Activated T-helper 1 cell treated with anti-CD3 and anti-CD28 coated beads, Interleukin-12 subunit alpha, Interleukin-12 subunit beta, Interleukin-2, Interleukin-4 antibody, amounts not matched to agents 30 ng/mL and 10 ng/mL and 1 ng/mL, durations not matched to agents 14 hours and 24 hours and 36 hours (primary cell): ENCODE measurements at regions not wholly inside any gene's neighbourhood (a gene's known extent, or its start where the extent isn't known, plus 50 kb on each side); places are given as distances from the start of the nearest gene placed in this dataset.
A peak's percentile ranks its signal among the peaks of the same experiment; 100 is the strongest.

Experiments
- DNase-seq: peaks from one replicate; pipeline ENCODE4 v3.0.0; 2021; ENCODE audit warnings: low spot score
- H3K27ac Mint-ChIP-seq: one replicate; pipeline ENCODE4 v1.8.0; 2021; ENCODE audit warnings: mild to moderate bottlenecking, mixed read lengths
- H3K27me3 Mint-ChIP-seq: one replicate; pipeline ENCODE4 v1.8.0; 2022; ENCODE audit warnings: mild to moderate bottlenecking, moderate library complexity, mixed read lengths; ENCODE audit not compliant: insufficient read depth
- H3K36me3 Mint-ChIP-seq: one replicate; pipeline ENCODE4 v1.8.0; 2021; ENCODE audit warnings: low read depth, mixed read lengths
- H3K4me1 Mint-ChIP-seq: one replicate; pipeline ENCODE4 v1.8.0; 2021; ENCODE audit warnings: low read depth, mixed read lengths
- H3K4me3 Mint-ChIP-seq: one replicate; pipeline ENCODE4 v1.8.0; 2021; ENCODE audit warnings: mild to moderate bottlenecking, moderate library complexity, mixed read lengths
- H3K9me3 Mint-ChIP-seq: one replicate; pipeline ENCODE4 v1.8.0; 2021; ENCODE audit warnings: mixed read lengths
- intact Hi-C: fragments of 100-400 bp; cut with micrococcal nuclease; formaldehyde crosslinking; loops from one replicate; pipeline ENCODE4 v1.15.1; 2024

DNA sequence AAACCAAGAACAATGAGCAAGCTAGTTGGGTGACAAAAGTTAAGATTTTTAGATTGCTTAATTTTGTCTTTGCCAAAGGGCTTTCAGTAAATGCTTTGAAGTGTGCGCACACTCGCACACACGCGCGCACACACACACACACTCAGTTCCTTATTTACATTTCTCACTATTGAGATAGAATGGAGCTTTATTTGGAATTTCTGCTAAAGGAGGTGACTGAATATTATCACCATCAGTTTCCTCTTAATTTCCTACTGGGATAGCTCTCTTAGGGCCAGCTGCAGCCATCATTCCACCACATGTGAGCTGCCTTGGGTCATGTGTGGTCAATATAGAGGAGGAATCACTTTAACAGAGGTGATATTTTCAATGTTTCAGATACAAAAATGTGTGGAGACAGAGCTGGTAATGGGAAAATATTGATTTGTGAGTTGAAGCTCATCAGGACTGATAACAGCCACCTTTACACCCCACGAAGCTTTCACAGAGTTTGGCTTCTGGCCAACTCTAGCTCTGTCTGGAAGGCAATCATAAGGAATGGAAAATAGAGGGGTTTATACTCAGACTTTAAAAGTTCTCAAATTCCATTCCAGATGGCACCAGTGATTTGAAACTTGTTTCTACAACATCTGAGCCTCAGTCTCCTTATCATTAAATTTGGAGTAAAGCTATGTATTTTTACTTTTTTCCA is 99.9 kb downstream of the MACIR start:
- no peak for DNase-seq
- Mint-ChIP-seq H3K4me1 (peaks cover 15% of the 10 kb centered on the region), H3K27ac (no peak overlapping the region), H3K9me3 (no peaks in the 10 kb centered on the region), H3K4me3 (no peak overlapping the region), H3K36me3 (no peaks in the 10 kb centered on the region), H3K27me3 (no peaks in the 10 kb centered on the region)
- intact Hi-C loops, result loop anchor here (5.0 kb wide), 1 partner anchor 101 kb away; the partner anchor contains the start of gene MACIR

DNA sequence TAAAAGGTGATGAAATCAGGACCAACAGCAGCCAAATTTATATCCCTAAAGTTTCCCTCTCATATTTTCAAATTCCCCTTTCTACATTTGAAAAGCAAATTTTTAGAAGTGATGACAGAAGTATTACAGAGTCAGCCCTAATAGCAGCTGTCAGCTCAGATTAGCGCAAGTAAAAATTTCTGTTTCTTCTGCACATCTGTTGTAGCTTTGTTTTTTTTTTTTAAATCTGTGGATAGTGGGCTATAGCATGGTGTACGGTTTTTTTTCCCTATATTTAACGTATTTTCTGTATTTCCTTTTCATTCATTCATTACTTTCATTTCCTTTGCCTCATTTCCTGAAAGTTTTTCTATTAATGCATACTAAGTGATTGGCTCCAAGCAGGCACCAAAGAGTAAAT is 99.1 kb downstream of the MACIR start:
- H3K27ac Mint-ChIP-seq, result no peak overlapping the region
- no peaks in the 10 kb centered on the region for H3K27me3 Mint-ChIP-seq
- peaks cover 15% of the 10 kb centered on the region for H3K4me1 Mint-ChIP-seq
- DNase-seq, result no peak
- H3K9me3 Mint-ChIP-seq, result no peaks in the 10 kb centered on the region
- H3K36me3 Mint-ChIP-seq, result no peaks in the 10 kb centered on the region
- H3K4me3 Mint-ChIP-seq, result no peak overlapping the region
- intact Hi-C loops, result loop anchor here (5.0 kb wide), 1 partner anchor 100 kb away; the partner anchor contains the start of gene MACIR

DNA sequence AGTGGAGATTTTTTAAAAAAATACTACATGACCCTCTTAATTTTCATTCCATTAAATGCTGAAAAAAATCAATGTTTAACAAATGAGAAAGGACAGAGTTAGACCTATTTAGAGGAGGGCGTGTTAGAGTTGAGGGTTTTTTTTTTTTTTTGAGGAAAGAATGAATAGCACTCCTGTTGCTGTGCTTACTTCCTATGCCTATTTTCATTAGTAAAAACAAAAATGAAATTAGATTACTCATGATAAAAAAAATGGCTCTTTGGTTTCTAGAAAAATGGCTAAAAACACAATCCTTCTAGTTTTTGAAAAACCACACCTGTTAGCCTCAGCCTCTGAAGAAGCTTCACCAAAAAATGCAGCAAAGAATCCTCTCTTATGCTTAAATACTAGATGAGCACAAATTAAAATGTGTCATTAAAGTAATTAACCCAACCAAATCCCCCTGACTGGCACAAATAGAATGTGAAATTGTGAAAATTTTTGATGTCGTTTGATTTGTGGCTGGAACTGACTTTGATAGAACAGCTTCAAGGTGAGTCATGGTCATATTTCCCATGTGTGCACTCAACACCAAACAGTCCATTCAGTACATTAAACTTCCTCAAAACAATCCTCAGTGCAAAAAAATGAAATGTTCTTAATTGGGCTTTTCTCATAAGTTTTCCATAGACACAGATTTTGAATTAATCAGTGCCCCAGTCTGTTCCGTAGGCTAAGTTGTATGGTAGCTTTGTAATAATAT is 98.0 kb downstream of the MACIR start:
- intact Hi-C loops, result loop anchor here (1.0 to 5.0 kb wide), 2 partner anchors 15 to 99 kb away; partner anchors contain the start of gene MACIR
- Mint-ChIP-seq H3K27ac (peak overlapping the region; percentile 58), H3K9me3 (no peaks in the 10 kb centered on the region), H3K27me3 (peaks cover 4% of the 10 kb centered on the region), H3K36me3 (no peaks in the 10 kb centered on the region), H3K4me1 (peaks cover 15% of the 10 kb centered on the region), H3K4me3 (no peak overlapping the region)
- no peak for DNase-seq

DNA sequence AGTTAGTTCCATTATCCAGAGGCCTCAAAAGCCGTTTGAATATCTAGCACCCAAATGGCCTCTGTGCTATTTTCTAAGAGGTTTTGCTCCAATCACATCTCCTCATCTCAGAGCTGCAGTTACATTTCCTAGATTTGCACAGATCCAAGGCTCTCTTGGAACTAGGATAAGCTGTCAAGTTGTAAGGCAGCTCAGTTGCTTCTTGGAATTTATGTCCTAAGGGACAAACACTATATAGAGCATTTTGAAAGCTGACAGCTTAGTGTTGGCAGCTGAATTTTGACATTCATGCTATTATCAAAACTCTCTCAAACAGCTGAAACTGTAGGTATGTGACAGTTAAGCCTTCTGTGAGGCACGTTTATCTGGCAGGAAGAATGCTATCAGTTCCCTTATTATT is 97.0 kb downstream of the MACIR start:
- Mint-ChIP-seq H3K36me3 (no peaks in the 10 kb centered on the region), H3K9me3 (no peaks in the 10 kb centered on the region), H3K4me1 (peaks cover 15% of the 10 kb centered on the region), H3K27ac (no peak overlapping the region), H3K4me3 (no peak overlapping the region), H3K27me3 (peaks cover 7% of the 10 kb centered on the region)
- no peak for DNase-seq
- intact Hi-C loops, result loop anchor here (5.0 kb wide), 1 partner anchor 98 kb away; the partner anchor contains the start of gene MACIR

DNA sequence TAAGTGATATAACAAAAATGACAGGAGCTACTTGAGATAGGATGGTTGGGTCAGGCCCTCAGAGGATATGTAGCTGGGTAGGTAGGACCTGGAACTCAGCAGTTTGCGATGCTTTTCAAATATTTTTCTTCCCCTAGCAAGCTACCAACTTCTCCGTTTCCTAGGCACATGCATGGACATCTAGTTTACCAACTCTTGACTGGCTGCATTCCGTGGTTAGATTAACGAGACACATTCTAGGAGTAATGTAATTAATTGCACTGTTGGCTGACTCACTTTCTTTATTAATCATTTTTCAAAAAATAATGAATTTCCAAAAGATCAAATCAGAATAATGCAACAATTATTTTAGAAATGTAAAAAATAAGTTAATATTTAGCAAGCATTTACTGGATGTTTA is 95.9 kb downstream of the MACIR start:
- no peaks in the 10 kb centered on the region for H3K36me3 Mint-ChIP-seq

DNA sequence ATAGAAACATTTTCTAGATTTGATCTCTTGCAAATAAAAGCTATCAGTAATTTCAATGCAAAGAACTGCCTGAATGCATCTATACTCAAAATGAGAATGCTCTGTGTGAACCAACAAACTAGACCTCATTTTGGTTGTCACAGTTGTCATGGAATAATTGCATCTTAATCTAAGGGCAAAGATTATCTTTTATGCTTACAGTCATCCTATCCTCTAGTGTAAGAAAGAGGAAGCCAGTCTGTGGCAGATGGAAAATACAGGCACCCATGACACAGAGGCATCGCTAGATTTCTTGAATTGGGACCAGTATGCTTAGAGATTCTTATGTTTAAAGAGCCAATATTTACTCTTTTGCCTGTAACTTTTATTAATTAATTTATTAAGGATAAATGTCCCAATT is 95.0 kb downstream of the MACIR start:
- Mint-ChIP-seq H3K27me3 (peaks cover 9% of the 10 kb centered on the region), H3K27ac (no peak overlapping the region), H3K36me3 (no peaks in the 10 kb centered on the region), H3K4me1 (peaks cover 15% of the 10 kb centered on the region), H3K9me3 (no peaks in the 10 kb centered on the region), H3K4me3 (no peak overlapping the region)
- DNase-seq, result no peak
- intact Hi-C loops, result no loop called here

More for the DNA sequence above, 95.9 kb downstream of the MACIR start:
- no peak for DNase-seq
- no peak overlapping the region for H3K4me3 Mint-ChIP-seq
- H3K9me3 Mint-ChIP-seq, result no peaks in the 10 kb centered on the region
- H3K4me1 Mint-ChIP-seq, result peaks cover 15% of the 10 kb centered on the region
- intact Hi-C loops, result no loop called here
- H3K27me3 Mint-ChIP-seq, result peaks cover 9% of the 10 kb centered on the region
- no peak overlapping the region for H3K27ac Mint-ChIP-seq

DNA sequence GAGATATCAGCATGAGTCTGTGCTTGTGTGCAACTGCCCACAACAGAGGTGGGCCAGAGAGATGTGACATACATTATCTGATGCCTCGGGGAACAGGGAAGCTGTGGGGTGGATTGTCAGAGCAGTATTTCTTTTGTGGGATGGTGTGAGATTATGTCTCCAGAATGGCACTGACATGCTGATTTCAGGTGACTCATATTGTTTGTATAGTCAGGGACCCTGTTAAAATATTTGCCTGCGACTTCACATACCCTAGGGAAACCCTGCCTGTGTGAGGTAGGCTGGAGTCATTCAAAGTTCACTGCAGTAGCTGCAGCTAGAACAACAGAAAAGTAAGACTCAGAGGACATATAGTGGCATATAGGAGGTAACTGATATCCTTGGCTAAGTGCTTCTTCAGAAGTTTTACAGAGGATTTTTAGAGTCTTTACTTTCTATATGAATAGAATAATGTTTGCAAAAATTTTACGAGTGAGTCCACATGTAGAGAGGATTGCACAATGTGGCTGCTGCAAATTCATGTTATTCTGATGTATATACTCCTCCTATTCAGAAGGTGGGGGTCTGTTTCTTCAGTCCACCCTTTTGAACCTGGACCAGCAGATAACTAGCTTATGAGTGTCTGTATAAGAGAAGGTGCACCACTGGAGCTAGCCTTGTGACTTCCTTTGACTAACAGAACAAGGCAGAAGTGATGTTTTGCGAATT is 89.3 kb downstream of the MACIR start:
- H3K27me3 Mint-ChIP-seq, result peaks cover 11% of the 10 kb centered on the region
- intact Hi-C loops, result loop anchor here (10.0 kb wide), 1 partner anchor 573 kb away; no protein-coding TSS in a partner anchor
- H3K4me1 Mint-ChIP-seq, result peaks cover 5% of the 10 kb centered on the region
- H3K4me3 Mint-ChIP-seq, result no peak overlapping the region
- no peak overlapping the region for H3K27ac Mint-ChIP-seq
- no peaks in the 10 kb centered on the region for H3K9me3 Mint-ChIP-seq
- no peak for DNase-seq
- H3K36me3 Mint-ChIP-seq, result no peaks in the 10 kb centered on the region

DNA sequence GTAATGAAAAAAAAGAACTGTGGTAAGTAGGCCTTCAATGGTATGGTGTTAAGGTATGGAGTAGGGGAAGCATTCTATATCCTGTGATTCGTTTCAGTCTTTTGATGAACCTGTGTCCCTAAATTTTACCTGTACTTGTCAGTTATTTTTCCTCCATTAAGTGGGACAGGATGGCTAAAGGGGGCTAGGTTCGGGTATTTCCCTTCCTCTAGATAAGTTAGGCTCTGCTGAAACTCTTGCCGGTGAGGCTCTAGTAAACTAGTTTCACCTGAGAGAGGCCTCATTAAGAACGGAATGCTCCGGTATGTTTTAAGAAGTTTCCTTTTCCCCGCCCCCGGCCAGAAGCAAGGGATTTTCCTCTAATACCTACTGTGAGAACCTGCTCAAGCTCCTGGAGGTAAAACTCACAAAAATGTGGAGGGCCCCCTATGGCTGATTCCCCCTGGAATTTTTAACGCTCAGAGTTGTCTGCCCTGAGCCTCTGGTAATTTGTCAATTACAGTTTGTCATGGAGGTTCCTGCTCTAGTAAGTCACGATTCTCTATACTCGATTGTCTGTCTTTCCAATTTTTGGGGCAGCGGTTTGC is 87.7 kb downstream of the MACIR start:
- no peak for DNase-seq
- no peak overlapping the region for H3K27ac Mint-ChIP-seq
- H3K4me3 Mint-ChIP-seq, result no peak overlapping the region
- intact Hi-C loops, result loop anchor here (10.0 kb wide), 1 partner anchor 571 kb away; no protein-coding TSS in a partner anchor
- H3K9me3 Mint-ChIP-seq, result peaks cover 3% of the 10 kb centered on the region
- H3K27me3 Mint-ChIP-seq, result peaks cover 5% of the 10 kb centered on the region
- H3K4me1 Mint-ChIP-seq, result peaks cover 5% of the 10 kb centered on the region
- no peaks in the 10 kb centered on the region for H3K36me3 Mint-ChIP-seq

DNA sequence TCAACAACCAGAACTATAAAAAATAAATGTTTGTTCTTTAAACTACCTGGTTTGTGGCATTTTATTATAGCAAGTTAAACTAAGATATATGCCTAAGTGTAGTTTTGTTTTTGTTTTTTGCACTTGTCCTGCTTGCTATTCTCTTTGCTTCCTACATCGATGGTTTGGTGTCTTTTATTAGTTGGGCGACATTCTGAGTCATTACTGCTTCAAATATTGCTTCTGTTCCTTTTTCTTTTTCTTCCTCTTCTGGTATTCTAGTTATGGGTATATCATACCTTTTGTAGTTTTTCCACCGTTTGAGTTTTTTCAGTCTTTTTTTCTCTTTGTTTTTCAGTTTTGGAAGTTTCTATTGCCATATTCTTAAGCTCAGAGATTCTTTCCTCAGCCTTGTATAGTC is 86.9 kb downstream of the MACIR start:
- peaks cover 3% of the 10 kb centered on the region for H3K9me3 Mint-ChIP-seq
- intact Hi-C loops, result loop anchor here (10.0 kb wide), 1 partner anchor 571 kb away; no protein-coding TSS in a partner anchor
- H3K4me1 Mint-ChIP-seq, result peaks cover 13% of the 10 kb centered on the region
- H3K4me3 Mint-ChIP-seq, result no peak overlapping the region
- no peak overlapping the region for H3K27ac Mint-ChIP-seq
- no peak for DNase-seq
- no peaks in the 10 kb centered on the region for H3K36me3 Mint-ChIP-seq
- H3K27me3 Mint-ChIP-seq, result peaks cover 3% of the 10 kb centered on the region

DNA sequence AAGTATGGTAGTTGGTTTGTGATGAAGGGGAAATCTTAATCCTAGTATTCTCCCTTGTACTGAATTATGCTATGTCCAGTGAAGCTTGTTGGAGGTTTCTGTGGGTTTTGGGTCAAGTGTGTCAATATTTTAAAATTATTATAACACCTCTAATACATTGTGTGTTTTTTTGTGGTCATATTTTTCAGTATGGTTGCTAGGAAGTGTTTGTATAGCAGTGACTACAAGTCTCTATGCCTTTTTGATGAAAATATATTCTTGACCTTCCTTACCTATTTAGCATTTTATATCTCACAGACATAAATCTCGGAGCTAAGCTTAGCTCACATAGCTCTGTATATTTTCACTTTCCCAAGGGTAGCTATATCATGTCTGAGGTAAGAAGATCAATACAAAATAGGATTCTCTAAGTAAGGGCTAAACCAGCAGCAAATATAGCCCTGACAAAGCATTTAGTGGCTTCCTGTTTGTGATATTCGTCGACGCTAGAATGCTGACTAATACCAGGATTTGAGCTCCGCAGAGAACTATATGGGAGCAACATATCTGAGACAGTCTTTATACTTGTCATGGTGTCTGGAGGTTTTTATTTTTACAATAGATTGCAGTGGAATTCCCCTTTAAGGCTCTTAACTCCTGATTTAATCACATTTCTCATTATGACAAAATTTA is 82.3 kb downstream of the MACIR start:
- peaks cover 13% of the 10 kb centered on the region for H3K4me1 Mint-ChIP-seq
- intact Hi-C loops, result loop anchor here (1.0 to 10.0 kb wide), 3 partner anchors 15 to 566 kb away; partner anchors contain the start of gene MACIR
- no peaks in the 10 kb centered on the region for H3K36me3 Mint-ChIP-seq
- peaks cover 11% of the 10 kb centered on the region for H3K27me3 Mint-ChIP-seq
- no peak overlapping the region for H3K4me3 Mint-ChIP-seq
- no peak for DNase-seq
- H3K27ac Mint-ChIP-seq, result no peak overlapping the region
- peaks cover 3% of the 10 kb centered on the region for H3K9me3 Mint-ChIP-seq

DNA sequence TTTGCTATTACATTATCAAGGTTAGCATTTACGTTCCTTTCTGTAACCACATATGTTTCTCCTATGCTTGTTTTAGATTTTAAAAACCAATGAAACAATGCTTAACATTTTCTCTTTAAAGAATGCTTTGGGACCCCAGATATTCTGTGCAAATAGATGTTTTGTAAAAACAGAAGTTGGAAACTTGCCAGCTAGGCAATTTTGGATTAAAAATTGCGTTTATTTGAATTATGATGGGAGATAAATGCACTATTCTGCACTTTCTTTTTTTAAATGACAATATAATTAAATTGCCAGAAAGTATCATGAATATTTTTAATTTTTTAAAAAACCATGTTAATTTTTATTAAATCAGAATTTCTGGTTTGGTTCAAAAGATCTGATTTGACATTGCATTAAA is 81.6 kb downstream of the MACIR start:
- no peak overlapping the region for H3K4me3 Mint-ChIP-seq
- no peak for DNase-seq
- H3K36me3 Mint-ChIP-seq, result no peaks in the 10 kb centered on the region
- H3K27me3 Mint-ChIP-seq, result peaks cover 11% of the 10 kb centered on the region
- peaks cover 13% of the 10 kb centered on the region for H3K4me1 Mint-ChIP-seq
- H3K27ac Mint-ChIP-seq, result no peak overlapping the region
- H3K9me3 Mint-ChIP-seq, result peaks cover 3% of the 10 kb centered on the region
- intact Hi-C loops, result loop anchor here (10.0 kb wide), 1 partner anchor 565 kb away; no protein-coding TSS in a partner anchor

DNA sequence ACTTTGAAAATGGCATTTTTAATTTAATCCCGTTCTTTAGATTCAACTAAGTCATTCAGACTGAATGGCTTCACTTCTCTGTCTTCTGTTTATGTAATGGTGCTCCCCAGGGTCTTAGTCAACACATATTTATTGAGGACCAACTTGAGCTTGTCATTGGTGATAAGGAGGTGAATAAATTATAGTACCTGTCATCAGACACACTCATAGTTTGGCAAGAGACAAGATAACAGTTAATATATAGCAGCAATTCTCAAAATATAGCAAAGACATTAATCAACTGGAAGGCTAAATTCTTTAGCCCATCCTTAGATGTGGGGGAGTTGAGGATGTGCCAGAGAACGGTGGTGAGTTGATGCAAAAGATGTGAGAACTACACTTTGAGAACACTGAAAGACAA is 78.4 kb downstream of the MACIR start:
- peaks cover 8% of the 10 kb centered on the region for H3K27me3 Mint-ChIP-seq
- H3K36me3 Mint-ChIP-seq, result no peaks in the 10 kb centered on the region
- no peak overlapping the region for H3K4me3 Mint-ChIP-seq
- DNase-seq, result no peak
- H3K4me1 Mint-ChIP-seq, result peaks cover 8% of the 10 kb centered on the region
- no peak overlapping the region for H3K27ac Mint-ChIP-seq
- H3K9me3 Mint-ChIP-seq, result no peaks in the 10 kb centered on the region
- intact Hi-C loops, result no loop called here
